HG03354 (cell line): ENCODE measurements at regions not wholly inside any gene's neighbourhood (a gene's known extent, or its start where the extent isn't known, plus 50 kb on each side); places are given as distances from the start of the nearest gene placed in this dataset.
"Not testable (repeated sequence)": the region's sequence is repeated elsewhere in the genome, so short reads cannot be mapped to it uniquely, and the experiment has no call there.

ENCODE experiments used
- ATAC-seq: cut with Tn5 transposase; IDR thresholded peaks from one replicate; pipeline ENCODE4 v1.9.1; 2021; ENCODE audit warnings: mild to moderate bottlenecking; ENCODE audit not compliant: unreplicated experiment, poor library complexity, severe bottlenecking

- no peak for ATAC-seq
Observed at GRCh38 chr7:81264116-81264515, 345.3 kb upstream of the SEMA3C start.

- no peak for ATAC-seq
Observed at GRCh38 chr7:81260152-81260551, 341.3 kb upstream of the SEMA3C start.

- no peak for ATAC-seq
Observed at GRCh38 chr7:81256991-81257390, 338.1 kb upstream of the SEMA3C start.

GRCh38 chr7:81248420-81248819 is 329.6 kb upstream of the SEMA3C start:
- ATAC-seq = no peak

GRCh38 chr7:81247364-81247763 is 328.5 kb upstream of the SEMA3C start:
- not testable (repeated sequence) for ATAC-seq

GRCh38 chr7:81245353-81245752 is 326.5 kb upstream of the SEMA3C start:
- ATAC-seq = no peak

GRCh38 chr7:81244224-81244623 is 325.4 kb upstream of the SEMA3C start:
- ATAC-seq = no peak

GRCh38 chr7:81236560-81236959 is 317.7 kb upstream of the SEMA3C start:
- ATAC-seq = no peak

GRCh38 chr7:81235997-81236396 is 317.1 kb upstream of the SEMA3C start:
- no peak for ATAC-seq

GRCh38 chr7:81234896-81235295 is 316.0 kb upstream of the SEMA3C start:
- ATAC-seq = no peak

- no peak for ATAC-seq
Observed at GRCh38 chr7:81233208-81233940, 314.5 kb upstream of the SEMA3C start.

GRCh38 chr7:81232084-81232799 is 313.4 kb upstream of the SEMA3C start:
- ATAC-seq = no peak

- ATAC-seq = no peak
Observed at GRCh38 chr7:81231301-81231838, 312.5 kb upstream of the SEMA3C start.

GRCh38 chr7:81226234-81226633 is 307.4 kb upstream of the SEMA3C start:
- ATAC-seq = no peak

- not testable (repeated sequence) for ATAC-seq
Observed at GRCh38 chr7:81222692-81223091, 303.8 kb upstream of the SEMA3C start.

- ATAC-seq = no peak
Observed at GRCh38 chr7:81221527-81222217, 302.8 kb upstream of the SEMA3C start.

- no peak for ATAC-seq
Observed at GRCh38 chr7:81218480-81219106, 299.7 kb upstream of the SEMA3C start.

GRCh38 chr7:81213394-81213793 is 294.5 kb upstream of the SEMA3C start:
- ATAC-seq = no peak

GRCh38 chr7:81211934-81212320 is 293.1 kb upstream of the SEMA3C start:
- no peak for ATAC-seq
